Astrocyte (in vitro differentiated cells and primary cell): ENCODE measurements at regions not wholly inside any gene's neighbourhood (a gene's known extent, or its start where the extent isn't known, plus 50 kb on each side); places are given as distances from the start of the nearest gene placed in this dataset.

Experiments used
- DNase-seq: peaks from one replicate; pipeline ENCODE4 v3.0.0-alpha.2; 2010; ENCODE audit warnings: low read depth
- FAIRE-seq: peaks from 2 replicates; lab custom pipeline; 2011; peaks lifted over from hg19 to GRCh38; lab: Jason Lieb, UNC
- H2AFZ ChIP-seq: 2 replicates; pipeline ENCODE4 v1.6.0; 2012; ENCODE audit warnings: low read depth, low read length, inconsistent platforms
- H3K27ac ChIP-seq: 2 replicates; pipeline ENCODE4 v1.5.1; 2011; ENCODE audit warnings: low read depth, low read length, inconsistent platforms
- H3K27me3 ChIP-seq: 2 replicates; pipeline ENCODE4 v1.6.0; 2011; ENCODE audit warnings: low read length, inconsistent platforms; ENCODE audit not compliant: insufficient read depth
- H3K36me3 ChIP-seq: 2 replicates; pipeline ENCODE4 v1.5.1; 2011; ENCODE audit warnings: low read length, inconsistent platforms; ENCODE audit not compliant: insufficient read depth
- H3K4me1 ChIP-seq: 2 replicates; pipeline ENCODE4 v1.5.1; 2011; ENCODE audit warnings: low read length, inconsistent platforms; ENCODE audit not compliant: insufficient read depth
- H3K4me2 ChIP-seq: 2 replicates; pipeline ENCODE4 v1.6.0; 2012; ENCODE audit warnings: low read length, inconsistent platforms
- H3K4me3 ChIP-seq: 2 replicates; pipeline ENCODE4 v1.5.1; 2011; ENCODE audit warnings: low read depth, mild to moderate bottlenecking, low read length, inconsistent platforms; ENCODE audit not compliant: insufficient read depth
- H3K79me2 ChIP-seq: 2 replicates; pipeline ENCODE4 v1.6.0; 2012; ENCODE audit warnings: mild to moderate bottlenecking, low read length, inconsistent platforms; ENCODE audit not compliant: insufficient read depth
- H3K9ac ChIP-seq: 2 replicates; pipeline ENCODE4 v1.6.0; 2012; ENCODE audit warnings: mild to moderate bottlenecking, low read length, inconsistent platforms
- H3K9me3 ChIP-seq: 2 replicates; pipeline ENCODE4 v1.5.1; 2012; ENCODE audit warnings: low read depth, mild to moderate bottlenecking, low read length, inconsistent platforms; ENCODE audit not compliant: insufficient read depth
- H4K20me1 ChIP-seq: 2 replicates; pipeline ENCODE4 v1.6.0; 2012; ENCODE audit warnings: low read length, inconsistent platforms; ENCODE audit not compliant: insufficient read depth
- H3K27ac Mint-ChIP-seq: one replicate; pipeline ENCODE4 v1.8.0; 2021; ENCODE audit warnings: mild to moderate bottlenecking, mixed read lengths; ENCODE audit not compliant: unreplicated experiment
- H3K27me3 Mint-ChIP-seq: one replicate; pipeline ENCODE4 v1.8.0; 2021; ENCODE audit warnings: low read depth, mixed read lengths; ENCODE audit not compliant: unreplicated experiment
- H3K36me3 Mint-ChIP-seq: one replicate; pipeline ENCODE4 v1.8.0; 2021; ENCODE audit warnings: low read depth, mixed read lengths; ENCODE audit not compliant: unreplicated experiment
- H3K4me1 Mint-ChIP-seq: one replicate; pipeline ENCODE4 v1.8.0; 2021; ENCODE audit warnings: low read depth, mixed read lengths; ENCODE audit not compliant: unreplicated experiment
- H3K4me3 Mint-ChIP-seq: one replicate; pipeline ENCODE4 v1.8.0; 2021; ENCODE audit warnings: mild to moderate bottlenecking, moderate library complexity, mixed read lengths; ENCODE audit not compliant: unreplicated experiment
- H3K9me3 Mint-ChIP-seq: one replicate; pipeline ENCODE4 v1.8.0; 2021; ENCODE audit warnings: mild to moderate bottlenecking, mixed read lengths; ENCODE audit not compliant: unreplicated experiment
- CTCF ChIP-seq: IDR thresholded peaks from 2 replicates; pipeline ENCODE4 v1.5.1; 2011; ENCODE audit warnings: low read depth, mild to moderate bottlenecking, inconsistent platforms, low read length, moderate library complexity; ENCODE audit not compliant: insufficient read depth
- EZH2 ChIP-seq: IDR thresholded peaks from 2 replicates; pipeline ENCODE4 v1.6.1; 2012; ENCODE audit warnings: mild to moderate bottlenecking, low read length, inconsistent platforms; ENCODE audit not compliant: insufficient read depth

- Histone ChIP-seq H3K27me3 (no peaks in the 10 kb centered on the region), H3K27ac (no peak overlapping the region), H3K9ac (no peak overlapping the region), H3K4me1 (no peaks in the 10 kb centered on the region), H3K79me2 (no peaks in the 10 kb centered on the region), H2AFZ (no peak overlapping the region), H3K9me3 (no peaks in the 10 kb centered on the region), H3K4me2 (no peak overlapping the region), H4K20me1 (no peaks in the 10 kb centered on the region), H3K36me3 (no peaks in the 10 kb centered on the region), H3K4me3 (no peak overlapping the region)
- peaks cover 7% of the 10 kb centered on the region for H3K4me1 Mint-ChIP-seq
- H3K36me3 Mint-ChIP-seq = no peaks in the 10 kb centered on the region
- H3K27me3 Mint-ChIP-seq = peaks cover 3% of the 10 kb centered on the region
- H3K4me3 Mint-ChIP-seq = no peak overlapping the region
- no peak for FAIRE-seq
- H3K27ac Mint-ChIP-seq = no peak overlapping the region
- no peak for TF ChIP-seq EZH2
- DNase-seq = no peak
- H3K9me3 Mint-ChIP-seq = peaks cover 18% of the 10 kb centered on the region
Observed at GRCh38 chr2:7658486-7658885, 741.3 kb downstream of the RNF144A start.

GRCh38 chr2:7660816-7661215 is 743.6 kb downstream of the RNF144A start:
- Histone ChIP-seq H3K9me3 (no peaks in the 10 kb centered on the region), H3K36me3 (no peaks in the 10 kb centered on the region), H2AFZ (no peak overlapping the region), H3K4me1 (no peaks in the 10 kb centered on the region), H3K79me2 (no peaks in the 10 kb centered on the region), H3K9ac (no peak overlapping the region), H3K4me3 (no peak overlapping the region), H3K27me3 (no peaks in the 10 kb centered on the region), H3K27ac (no peak overlapping the region), H4K20me1 (no peaks in the 10 kb centered on the region), H3K4me2 (no peak overlapping the region)
- FAIRE-seq (no peak), DNase-seq (no peak)
- Mint-ChIP-seq H3K27me3 (peaks cover 3% of the 10 kb centered on the region), H3K4me1 (peaks cover 7% of the 10 kb centered on the region), H3K9me3 (peaks cover 14% of the 10 kb centered on the region), H3K36me3 (no peaks in the 10 kb centered on the region), H3K4me3 (no peak overlapping the region), H3K27ac (no peak overlapping the region)
- TF ChIP-seq CTCF (no peak), EZH2 (no peak)

- DNase-seq (no peak), FAIRE-seq (no peak)
- no peaks in the 10 kb centered on the region for H3K9me3 ChIP-seq
- no peaks in the 10 kb centered on the region for H3K36me3 Mint-ChIP-seq
- H3K4me1 ChIP-seq = no peaks in the 10 kb centered on the region
- H3K4me2 ChIP-seq = no peak overlapping the region
- H3K27ac ChIP-seq = no peak overlapping the region
- TF ChIP-seq CTCF (no peak), EZH2 (no peak)
- no peak overlapping the region for H3K27ac Mint-ChIP-seq
- H3K9me3 Mint-ChIP-seq = peaks cover 14% of the 10 kb centered on the region
- H3K9ac ChIP-seq = no peak overlapping the region
- peaks cover 7% of the 10 kb centered on the region for H3K4me1 Mint-ChIP-seq
- H3K27me3 Mint-ChIP-seq = peaks cover 3% of the 10 kb centered on the region
- no peaks in the 10 kb centered on the region for H3K36me3 ChIP-seq
- no peak overlapping the region for H3K4me3 Mint-ChIP-seq
- H3K4me3 ChIP-seq = no peak overlapping the region
- no peak overlapping the region for H2AFZ ChIP-seq
- H3K79me2 ChIP-seq = no peaks in the 10 kb centered on the region
- no peaks in the 10 kb centered on the region for H3K27me3 ChIP-seq
- H4K20me1 ChIP-seq = no peaks in the 10 kb centered on the region
Observed at GRCh38 chr2:7661502-7661901, 744.3 kb downstream of the RNF144A start.
